HL-60 (cell line): ENCODE measurements at regions not wholly inside any gene's neighbourhood (a gene's known extent, or its start where the extent isn't known, plus 50 kb on each side); places are given as distances from the start of the nearest gene placed in this dataset.

Experiments used
- DNase-seq, 2 experiments: peaks; one replicate each; pipeline ENCODE4 v3.0.0-alpha.2; 2010 to 2020; ENCODE audit warnings: low read depth in 1 of 2, low spot score in 1 of 2
- H3K27ac ChIP-seq: fragments of 250-450 bp; sonication (Bioruptor Pico); replicated peaks from 2 replicates; pipeline ENCODE4 v1.5.1; 2020; ENCODE audit warnings: mild to moderate bottlenecking, moderate library complexity
- H3K27me3 ChIP-seq: fragments of 250-450 bp; sonication (Bioruptor Pico); 2 replicates; pipeline ENCODE4 v1.5.1; 2021; ENCODE audit warnings: mild to moderate bottlenecking, moderate library complexity; ENCODE audit not compliant: insufficient read depth, poor library complexity, severe bottlenecking
- H3K4me3 ChIP-seq: replicated peaks from 2 replicates; pipeline ENCODE4 v1.5.1; 2011; ENCODE audit warnings: mild to moderate bottlenecking, control low read depth, low read length; ENCODE audit not compliant: insufficient read depth
- CTCF ChIP-seq: IDR thresholded peaks from one replicate; pipeline ENCODE4 v1.5.1; 2011; ENCODE audit warnings: low read length, control low read depth, inconsistent platforms; ENCODE audit not compliant: insufficient read depth
- GABPA ChIP-seq: IDR thresholded peaks from 2 replicates; pipeline ENCODE4 v1.6.1; 2012; ENCODE audit warnings: low read depth
- POLR2AphosphoS5 ChIP-seq: IDR thresholded peaks from 2 replicates; pipeline ENCODE4 v1.6.1; 2012; ENCODE audit warnings: low read depth
- REST ChIP-seq: IDR thresholded peaks from 2 replicates; pipeline ENCODE4 v1.6.1; 2012; ENCODE audit warnings: low read depth; ENCODE audit not compliant: insufficient replicate concordance
- SPI1 ChIP-seq: IDR thresholded peaks from 2 replicates; pipeline ENCODE4 v1.6.1; 2012; ENCODE audit warnings: low read depth, mild to moderate bottlenecking, borderline replicate concordance

GRCh38 chr5:175343308-175343707 lies 100.7 kb downstream of the DRD1 start:
- TF ChIP-seq SPI1 (no peak), GABPA (no peak), REST (no peak), CTCF (no peak), POLR2AphosphoS5 (no peak)
- H3K27ac ChIP-seq, result no peak overlapping the region

GRCh38 chr5:175340180-175340579 lies 103.8 kb downstream of the DRD1 start:
- Histone ChIP-seq H3K4me3 (no peak overlapping the region), H3K27ac (no peak overlapping the region), H3K27me3 (no peaks in the 10 kb centered on the region)
- DNase-seq, result no peak
- TF ChIP-seq CTCF, result no peak

More at GRCh38 chr5:175343308-175343707, 100.7 kb downstream of the DRD1 start:
- H3K4me3 ChIP-seq, result no peak overlapping the region
- H3K27me3 ChIP-seq, result no peaks in the 10 kb centered on the region
- DNase-seq, result no peak

- no peak for TF ChIP-seq SPI1
- no peak for TF ChIP-seq REST
- TF ChIP-seq POLR2AphosphoS5, result no peak
- TF ChIP-seq GABPA, result no peak
- TF ChIP-seq CTCF, result no peak
- Histone ChIP-seq H3K27ac (no peak overlapping the region), H3K27me3 (no peaks in the 10 kb centered on the region), H3K4me3 (no peak overlapping the region)
- no peak for DNase-seq
Measured at GRCh38 chr5:175337680-175338079, 106.3 kb downstream of the DRD1 start.

GRCh38 chr5:175336781-175337180 lies 107.2 kb downstream of the DRD1 start:
- DNase-seq, result no peak
- Histone ChIP-seq H3K27ac (no peak overlapping the region), H3K27me3 (no peaks in the 10 kb centered on the region), H3K4me3 (no peak overlapping the region)
- TF ChIP-seq REST (peak; percentile 56), GABPA (no peak)
